ENCODE measurements at regions not wholly inside any gene's neighbourhood (a gene's known extent, or its start where the extent isn't known, plus 50 kb on each side); places are given as distances from the start of the nearest gene placed in this dataset.

DNA sequence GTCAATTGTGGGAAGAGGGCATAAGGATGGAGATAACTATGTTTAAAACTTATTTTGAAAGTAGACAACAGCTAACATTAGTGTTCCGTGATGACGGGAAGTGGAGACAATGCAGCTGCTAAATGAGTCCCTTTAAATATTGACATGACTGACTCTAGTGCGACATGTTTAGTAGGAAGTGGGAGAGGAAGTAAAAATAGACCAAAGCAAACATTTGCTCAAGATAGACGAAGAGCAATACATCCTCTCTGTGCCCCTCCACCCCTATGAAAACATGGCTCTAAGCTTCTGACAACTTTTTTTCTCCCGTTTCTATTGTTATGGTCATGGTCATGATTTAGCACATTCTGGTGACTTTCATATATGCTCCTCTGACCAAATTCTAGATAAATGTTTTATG, 60.0 kb upstream of the HMCN1 start (continued):
- TF ChIP-seq SYNCRIP (IDR thresholded peaks at IDR 0.05; ENCODE audit: insufficient read depth, low read depth, low read length): no peak
- TF ChIP-seq, protein P1, sequence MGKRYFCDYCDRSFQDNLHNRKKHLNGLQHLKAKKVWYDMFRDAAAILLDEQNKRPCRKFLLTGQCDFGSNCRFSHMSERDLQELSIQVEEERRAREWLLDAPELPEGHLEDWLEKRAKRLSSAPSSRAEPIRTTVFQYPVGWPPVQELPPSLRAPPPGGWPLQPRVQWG (CRISPR knock-in tag; IDR thresholded peaks at IDR 0.05; ENCODE audit: borderline replicate concordance, low read depth): no peak
- no peak for TF ChIP-seq THAP9 (CRISPR knock-in tag; IDR thresholded peaks at IDR 0.05; ENCODE audit: borderline replicate concordance)
- TF ChIP-seq KDM6A (CRISPR knock-in tag; IDR thresholded peaks at IDR 0.05; ENCODE audit: low read depth): no peak
- TF ChIP-seq CTCF (CRISPR knock-in tag; IDR thresholded peaks at IDR 0.05): peak; percentile 7; the same call in 1 of the 2 replicates
- no peak for TF ChIP-seq CHCHD3 (CRISPR knock-in tag; IDR thresholded peaks at IDR 0.05)
- TF ChIP-seq ZNF850 (CRISPR knock-in tag; conservative IDR thresholded peaks at IDR 0.05): no peak
- TF ChIP-seq, protein P2, sequence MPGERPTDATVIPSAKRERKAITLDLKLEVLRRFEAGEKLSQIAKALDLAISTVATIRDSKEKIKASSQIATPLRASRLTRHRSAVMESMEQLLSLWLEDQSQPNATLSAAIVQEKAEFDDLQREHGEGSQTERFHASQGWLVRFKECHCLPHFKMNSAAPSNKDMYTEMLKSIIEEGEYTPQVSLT (CRISPR knock-in tag; IDR thresholded peaks at IDR 0.05; ENCODE audit: borderline replicate concordance, low read depth): no peak
- TF ChIP-seq ISX (CRISPR knock-in tag; conservative IDR thresholded peaks at IDR 0.05): no peak
- no peak for TF ChIP-seq ZFP90 (CRISPR knock-in tag; IDR thresholded peaks at IDR 0.05; ENCODE audit: borderline replicate concordance)
- no peak for TF ChIP-seq ZNF678 (CRISPR knock-in tag; IDR thresholded peaks at IDR 0.05)
- TF ChIP-seq HHEX (CRISPR knock-in tag; IDR thresholded peaks at IDR 0.05): peak; percentile 95
- no peak for TF ChIP-seq ZNF101 (CRISPR knock-in tag; IDR thresholded peaks at IDR 0.05; ENCODE audit: borderline replicate concordance, low read depth)
- TF ChIP-seq, protein P3, sequence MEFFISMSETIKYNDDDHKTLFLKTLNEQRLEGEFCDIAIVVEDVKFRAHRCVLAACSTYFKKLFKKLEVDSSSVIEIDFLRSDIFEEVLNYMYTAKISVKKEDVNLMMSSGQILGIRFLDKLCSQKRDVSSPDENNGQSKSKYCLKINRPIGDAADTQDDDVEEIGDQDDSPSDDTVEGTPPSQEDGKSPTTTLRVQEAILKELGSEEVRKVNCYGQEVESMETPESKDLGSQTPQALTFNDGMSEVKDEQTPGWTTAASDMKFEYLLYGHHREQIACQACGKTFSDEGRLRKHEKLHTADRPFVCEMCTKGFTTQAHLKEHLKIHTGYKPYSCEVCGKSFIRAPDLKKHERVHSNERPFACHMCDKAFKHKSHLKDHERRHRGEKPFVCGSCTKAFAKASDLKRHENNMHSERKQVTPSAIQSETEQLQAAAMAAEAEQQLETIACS (CRISPR knock-in tag; IDR thresholded peaks at IDR 0.05): no peak
- TF ChIP-seq CENPX (CRISPR knock-in tag; IDR thresholded peaks at IDR 0.05): no peak
- TF ChIP-seq RBM22 (optimal IDR thresholded peaks at IDR 0.05; ENCODE audit: low read length): no peak
- no peak for TF ChIP-seq SETDB1 (CRISPR knock-in tag; IDR thresholded peaks at IDR 0.05; ENCODE audit: borderline replicate concordance)
- TF ChIP-seq, protein P4, sequence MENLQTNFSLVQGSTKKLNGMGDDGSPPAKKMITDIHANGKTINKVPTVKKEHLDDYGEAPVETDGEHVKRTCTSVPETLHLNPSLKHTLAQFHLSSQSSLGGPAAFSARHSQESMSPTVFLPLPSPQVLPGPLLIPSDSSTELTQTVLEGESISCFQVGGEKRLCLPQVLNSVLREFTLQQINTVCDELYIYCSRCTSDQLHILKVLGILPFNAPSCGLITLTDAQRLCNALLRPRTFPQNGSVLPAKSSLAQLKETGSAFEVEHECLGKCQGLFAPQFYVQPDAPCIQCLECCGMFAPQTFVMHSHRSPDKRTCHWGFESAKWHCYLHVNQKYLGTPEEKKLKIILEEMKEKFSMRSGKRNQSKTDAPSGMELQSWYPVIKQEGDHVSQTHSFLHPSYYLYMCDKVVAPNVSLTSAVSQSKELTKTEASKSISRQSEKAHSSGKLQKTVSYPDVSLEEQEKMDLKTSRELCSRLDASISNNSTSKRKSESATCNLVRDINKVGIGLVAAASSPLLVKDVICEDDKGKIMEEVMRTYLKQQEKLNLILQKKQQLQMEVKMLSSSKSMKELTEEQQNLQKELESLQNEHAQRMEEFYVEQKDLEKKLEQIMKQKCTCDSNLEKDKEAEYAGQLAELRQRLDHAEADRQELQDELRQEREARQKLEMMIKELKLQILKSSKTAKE (CRISPR knock-in tag; IDR thresholded peaks at IDR 0.05; ENCODE audit: borderline replicate concordance): peak; percentile 93
- no peak for TF ChIP-seq FOXP1 (IDR thresholded peaks at IDR 0.05)
- TF ChIP-seq FOXP1 (CRISPR knock-in tag; IDR thresholded peaks at IDR 0.05): peak; percentile 91
- TF ChIP-seq GPN1 (CRISPR knock-in tag; IDR thresholded peaks at IDR 0.05; ENCODE audit: borderline replicate concordance): no peak
- no peak for TF ChIP-seq ATM (IDR thresholded peaks at IDR 0.05; ENCODE audit: borderline replicate concordance)
- no peak for TF ChIP-seq CC2D1A (CRISPR knock-in tag; IDR thresholded peaks at IDR 0.05)
- peak; percentile 94 for TF ChIP-seq FOXK1 (CRISPR knock-in tag; IDR thresholded peaks at IDR 0.05; ENCODE audit: borderline replicate concordance, low read depth)
